SK-N-MC (cell line): ENCODE measurements at regions not wholly inside any gene's neighbourhood (a gene's known extent, or its start where the extent isn't known, plus 50 kb on each side); places are given as distances from the start of the nearest gene placed in this dataset.

Source experiments
- EZH2 ChIP-seq: fragments of 200-600 bp; sonication (generic); IDR thresholded peaks from one replicate; pipeline ENCODE4 v1.6.1; 2017; ENCODE audit warnings: antibody characterized with exemption
- FOXP2 ChIP-seq: optimal IDR thresholded peaks from 2 replicates; pipeline ENCODE3; 2011; ENCODE audit warnings: mild to moderate bottlenecking, moderate library complexity; ENCODE audit not compliant: insufficient read depth; ENCODE audit errors: extremely low read length, control extremely low read depth
- POLR2AphosphoS5 ChIP-seq: IDR thresholded peaks from 2 replicates; pipeline ENCODE4 v1.6.1; 2012; ENCODE audit warnings: mild to moderate bottlenecking, low read depth, low read length, borderline replicate concordance

DNA sequence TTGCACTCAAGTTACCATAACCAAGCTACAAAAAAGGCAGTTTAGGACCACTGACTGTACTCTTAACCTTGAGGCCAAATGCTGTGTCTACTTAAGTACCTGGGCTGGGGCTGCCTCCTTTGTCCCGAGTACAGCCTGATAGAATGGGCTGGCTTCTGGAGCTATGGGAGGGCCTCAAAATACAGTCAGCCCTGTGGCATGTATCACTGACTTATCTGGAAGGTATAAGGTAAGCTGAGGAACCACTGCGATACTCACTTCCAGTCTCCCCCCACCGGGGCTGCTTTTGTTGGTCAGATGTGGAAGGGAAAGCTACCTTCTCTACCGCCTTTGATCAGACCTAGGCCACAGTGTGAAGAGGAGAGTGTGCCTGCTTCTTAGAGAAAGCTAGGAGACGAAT, 404.8 kb downstream of the ARHGEF28 start:
- no peak for TF ChIP-seq EZH2
- TF ChIP-seq POLR2AphosphoS5 = no peak
- TF ChIP-seq FOXP2 = no peak
